22Rv1 (cell line): ENCODE measurements at regions not wholly inside any gene's neighbourhood (a gene's known extent, or its start where the extent isn't known, plus 50 kb on each side); places are given as distances from the start of the nearest gene placed in this dataset.

Source experiments
- ZFX ChIP-seq: fragments of 450-650 bp; IDR thresholded peaks from 2 replicates; pipeline ENCODE4 v1.6.1; 2017; ENCODE audit warnings: antibody characterized with exemption, borderline replicate concordance
- TF ChIP-seq, protein P1 (sequence below): fragments of 450-650 bp; IDR thresholded peaks from 2 replicates; pipeline ENCODE4 v1.5.1; 2017; ENCODE audit warnings: mild to moderate bottlenecking

DNA sequence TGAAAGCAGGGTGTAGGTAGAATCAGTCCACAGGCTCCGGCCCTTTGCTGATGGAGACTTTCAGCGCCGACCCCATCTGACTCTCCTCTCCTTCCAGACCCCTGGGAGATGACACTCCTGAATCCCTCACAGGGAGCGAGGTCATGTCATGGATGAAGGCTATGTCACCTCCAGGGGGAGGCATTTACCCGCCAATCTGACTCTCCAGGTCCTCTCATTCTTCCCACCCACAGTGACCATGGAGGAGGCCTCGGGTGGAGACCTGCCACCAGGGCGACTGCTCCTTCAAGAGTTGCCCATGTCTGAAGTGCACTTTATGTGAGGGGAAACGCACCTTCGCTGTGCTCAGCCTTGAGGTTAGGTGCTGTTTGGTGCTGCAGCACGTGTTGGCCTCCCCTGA lies 112.7 kb downstream of the KLF13 start:
- TF ChIP-seq, protein P1, sequence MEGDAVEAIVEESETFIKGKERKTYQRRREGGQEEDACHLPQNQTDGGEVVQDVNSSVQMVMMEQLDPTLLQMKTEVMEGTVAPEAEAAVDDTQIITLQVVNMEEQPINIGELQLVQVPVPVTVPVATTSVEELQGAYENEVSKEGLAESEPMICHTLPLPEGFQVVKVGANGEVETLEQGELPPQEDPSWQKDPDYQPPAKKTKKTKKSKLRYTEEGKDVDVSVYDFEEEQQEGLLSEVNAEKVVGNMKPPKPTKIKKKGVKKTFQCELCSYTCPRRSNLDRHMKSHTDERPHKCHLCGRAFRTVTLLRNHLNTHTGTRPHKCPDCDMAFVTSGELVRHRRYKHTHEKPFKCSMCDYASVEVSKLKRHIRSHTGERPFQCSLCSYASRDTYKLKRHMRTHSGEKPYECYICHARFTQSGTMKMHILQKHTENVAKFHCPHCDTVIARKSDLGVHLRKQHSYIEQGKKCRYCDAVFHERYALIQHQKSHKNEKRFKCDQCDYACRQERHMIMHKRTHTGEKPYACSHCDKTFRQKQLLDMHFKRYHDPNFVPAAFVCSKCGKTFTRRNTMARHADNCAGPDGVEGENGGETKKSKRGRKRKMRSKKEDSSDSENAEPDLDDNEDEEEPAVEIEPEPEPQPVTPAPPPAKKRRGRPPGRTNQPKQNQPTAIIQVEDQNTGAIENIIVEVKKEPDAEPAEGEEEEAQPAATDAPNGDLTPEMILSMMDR = no peak
- TF ChIP-seq ZFX = no peak
